Tibial artery (tissue), 4 donors: ENCODE measurements at regions not wholly inside any gene's neighbourhood (a gene's known extent, or its start where the extent isn't known, plus 50 kb on each side); places are given as distances from the start of the nearest gene placed in this dataset.

Experiments used
- DNase-seq, 2 donors: peaks; one replicate each; pipeline ENCODE4 v3.0.0-alpha.2; 2019
- H3K27ac ChIP-seq, 2 donors: fragments of 200-600 bp; sonication (generic) in 1 of 2; 1 replicate in 1 of 2; 2 replicates in 1 of 2; pipeline ENCODE4 v1.5.1; 2018 to 2019; ENCODE audit warnings: mild to moderate bottlenecking in 1 of 2
- H3K27me3 ChIP-seq, 2 donors: fragments of 200-600 bp; sonication (generic) in 1 of 2; one replicate each; pipeline versions ENCODE4 v1.5.1 to v1.6.0; 2016 to 2019
- H3K36me3 ChIP-seq, 3 donors: fragments of 200-600 bp; sonication (generic) in 2 of 3; one replicate each; pipeline ENCODE4 v1.5.1; 2016 to 2019; ENCODE audit warnings: mild to moderate bottlenecking in 2 of 3
- H3K4me1 ChIP-seq, 4 donors: fragments of 200-600 bp; sonication (generic) in 2 of 4; 1 replicate in 3 of 4; 2 replicates in 1 of 4; pipeline ENCODE4 v1.5.1; 2016 to 2019
- H3K4me3 ChIP-seq, 2 donors: fragments of 200-600 bp; sonication (generic) in 1 of 2; 1 replicate in 1 of 2; 2 replicates in 1 of 2; pipeline ENCODE4 v1.5.1; 2018 to 2019; ENCODE audit warnings: mild to moderate bottlenecking in 2 of 2
- H3K9me3 ChIP-seq, 3 donors: fragments of 200-600 bp; sonication (generic) in 1 of 3; one replicate each; pipeline ENCODE4 v1.5.1; 2016 to 2019
- intact Hi-C: fragments of 100-400 bp; cut with DNase I; formaldehyde crosslinking; loops from one replicate; pipeline ENCODE4 v1.15.0; 2023; ENCODE audit warnings: low total_unique reads
- TF ChIP-seq, protein P1 (sequence below), 2 experiments: fragments of 200-600 bp in 1 of 2; fragments of 450-650 bp in 1 of 2; IDR thresholded peaks; one replicate each; pipeline ENCODE4 v1.5.1; 2017 to 2019; ENCODE audit warnings: antibody characterized with exemption in 2 of 2, mild to moderate bottlenecking in 1 of 2, moderate library complexity in 1 of 2

DNA sequence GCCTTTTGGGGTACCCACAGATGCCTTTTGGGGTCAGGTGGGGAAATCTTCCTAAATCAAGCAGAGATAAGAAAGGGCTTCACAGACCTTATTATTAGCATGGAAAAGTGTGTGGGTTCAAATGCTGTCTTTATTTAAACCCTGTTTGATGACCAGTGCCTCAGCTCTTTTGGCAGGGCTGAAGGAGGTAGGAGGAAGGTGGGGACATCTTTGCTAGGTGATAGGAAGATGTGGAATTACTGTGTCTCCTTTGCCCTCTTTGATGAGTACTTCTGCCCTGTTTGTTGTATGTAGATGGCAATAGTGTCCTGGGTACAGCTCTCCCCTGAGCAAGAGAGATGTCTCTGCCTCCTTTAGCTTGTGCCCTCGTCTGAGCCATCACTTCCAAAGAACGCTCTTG lies 333.3 kb upstream of the ROPN1 start:
- intact Hi-C loops = no loop called here

DNA sequence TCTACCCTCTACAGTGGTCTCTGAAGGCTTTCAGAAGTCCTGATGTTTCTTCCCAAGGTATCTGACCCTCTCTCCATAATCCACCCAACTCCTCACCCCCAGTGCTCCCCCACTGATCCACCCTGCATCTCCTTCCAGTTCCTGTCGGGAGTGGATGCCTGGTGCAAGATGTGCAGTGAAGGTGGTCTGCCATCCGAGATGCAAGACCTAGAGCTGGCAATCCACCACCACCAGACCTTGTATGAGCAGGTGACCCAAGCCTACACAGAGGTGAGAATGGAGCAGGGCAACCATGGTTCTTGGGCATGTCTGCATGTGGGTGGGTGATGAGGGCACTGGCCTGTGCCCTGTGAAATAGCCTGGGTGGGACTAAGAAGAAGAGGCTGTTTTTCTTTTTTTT lies 337.8 kb upstream of the ROPN1 start:
- no peak overlapping the region for H3K27ac ChIP-seq
- peaks cover 0 to 17% (median 3%) of the 10 kb centered on the region in 4 donors for H3K4me1 ChIP-seq
- no peaks in the 10 kb centered on the region for H3K27me3 ChIP-seq
- no peak for DNase-seq
- no peaks in the 10 kb centered on the region for H3K9me3 ChIP-seq
- intact Hi-C loops = no loop called here
- peaks cover 27 to 58% (median 37%) of the 10 kb centered on the region in 3 donors for H3K36me3 ChIP-seq
- H3K4me3 ChIP-seq = no peak overlapping the region
- TF ChIP-seq, protein P1, sequence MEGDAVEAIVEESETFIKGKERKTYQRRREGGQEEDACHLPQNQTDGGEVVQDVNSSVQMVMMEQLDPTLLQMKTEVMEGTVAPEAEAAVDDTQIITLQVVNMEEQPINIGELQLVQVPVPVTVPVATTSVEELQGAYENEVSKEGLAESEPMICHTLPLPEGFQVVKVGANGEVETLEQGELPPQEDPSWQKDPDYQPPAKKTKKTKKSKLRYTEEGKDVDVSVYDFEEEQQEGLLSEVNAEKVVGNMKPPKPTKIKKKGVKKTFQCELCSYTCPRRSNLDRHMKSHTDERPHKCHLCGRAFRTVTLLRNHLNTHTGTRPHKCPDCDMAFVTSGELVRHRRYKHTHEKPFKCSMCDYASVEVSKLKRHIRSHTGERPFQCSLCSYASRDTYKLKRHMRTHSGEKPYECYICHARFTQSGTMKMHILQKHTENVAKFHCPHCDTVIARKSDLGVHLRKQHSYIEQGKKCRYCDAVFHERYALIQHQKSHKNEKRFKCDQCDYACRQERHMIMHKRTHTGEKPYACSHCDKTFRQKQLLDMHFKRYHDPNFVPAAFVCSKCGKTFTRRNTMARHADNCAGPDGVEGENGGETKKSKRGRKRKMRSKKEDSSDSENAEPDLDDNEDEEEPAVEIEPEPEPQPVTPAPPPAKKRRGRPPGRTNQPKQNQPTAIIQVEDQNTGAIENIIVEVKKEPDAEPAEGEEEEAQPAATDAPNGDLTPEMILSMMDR (IDR thresholded peaks at IDR 0.05) = no peak

More for the DNA sequence above, 333.3 kb upstream of the ROPN1 start:
- Histone ChIP-seq H3K9me3 (no peaks in the 10 kb centered on the region), H3K36me3 (peaks cover 0 to 14% (median 8%) of the 10 kb centered on the region in 3 donors), H3K4me1 (peaks cover 0 to 48% (median 8%) of the 10 kb centered on the region in 4 donors), H3K27me3 (no peaks in the 10 kb centered on the region), H3K4me3 (no peak overlapping the region), H3K27ac (no peak overlapping the region)
- no peak for DNase-seq
- TF ChIP-seq, protein P1 (IDR thresholded peaks at IDR 0.05) = no peak

DNA sequence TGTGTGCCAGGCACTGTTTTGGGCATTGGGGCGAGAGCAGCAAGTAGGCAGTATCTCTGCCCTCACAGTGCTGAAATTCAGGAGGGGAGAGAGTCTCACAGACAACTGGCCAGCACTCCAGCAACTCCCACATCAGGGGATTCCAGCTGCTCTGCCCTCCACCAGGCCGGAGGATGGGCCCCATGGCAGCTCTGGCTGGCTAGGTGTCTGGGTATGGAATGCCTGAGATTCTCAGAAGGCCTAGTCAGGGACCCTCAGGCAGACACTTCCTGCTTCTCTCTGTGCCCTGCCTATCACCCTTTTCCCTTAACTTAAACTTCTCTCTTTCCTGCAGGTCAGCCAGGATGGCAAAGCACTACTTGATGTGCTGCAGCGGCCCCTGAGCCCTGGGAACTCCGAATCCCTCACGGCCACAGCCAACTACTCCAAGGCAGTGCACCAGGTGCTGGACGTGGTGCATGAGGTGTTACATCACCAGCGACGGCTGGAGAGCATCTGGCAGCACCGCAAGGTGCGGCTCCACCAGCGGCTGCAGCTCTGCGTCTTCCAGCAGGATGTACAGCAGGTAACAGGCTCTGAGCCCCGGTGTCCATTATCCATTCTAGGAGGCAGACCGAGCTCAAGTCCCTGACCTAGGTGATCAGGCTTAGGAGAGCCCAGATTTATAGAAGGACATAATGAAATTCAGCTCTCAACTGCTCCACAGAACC lies 342.2 kb upstream of the ROPN1 start:
- no peak for DNase-seq
- TF ChIP-seq, protein P1 (IDR thresholded peaks at IDR 0.05) = no peak
- no peak overlapping the region for H3K27ac ChIP-seq
- no peak overlapping the region for H3K4me3 ChIP-seq
- H3K9me3 ChIP-seq = no peaks in the 10 kb centered on the region
- H3K27me3 ChIP-seq = no peaks in the 10 kb centered on the region
- intact Hi-C loops = no loop called here
- peaks cover 40 to 64% (median 42%) of the 10 kb centered on the region in 3 donors for H3K36me3 ChIP-seq
- peaks cover 0 to 2% (median 0%) of the 10 kb centered on the region in 4 donors for H3K4me1 ChIP-seq

DNA sequence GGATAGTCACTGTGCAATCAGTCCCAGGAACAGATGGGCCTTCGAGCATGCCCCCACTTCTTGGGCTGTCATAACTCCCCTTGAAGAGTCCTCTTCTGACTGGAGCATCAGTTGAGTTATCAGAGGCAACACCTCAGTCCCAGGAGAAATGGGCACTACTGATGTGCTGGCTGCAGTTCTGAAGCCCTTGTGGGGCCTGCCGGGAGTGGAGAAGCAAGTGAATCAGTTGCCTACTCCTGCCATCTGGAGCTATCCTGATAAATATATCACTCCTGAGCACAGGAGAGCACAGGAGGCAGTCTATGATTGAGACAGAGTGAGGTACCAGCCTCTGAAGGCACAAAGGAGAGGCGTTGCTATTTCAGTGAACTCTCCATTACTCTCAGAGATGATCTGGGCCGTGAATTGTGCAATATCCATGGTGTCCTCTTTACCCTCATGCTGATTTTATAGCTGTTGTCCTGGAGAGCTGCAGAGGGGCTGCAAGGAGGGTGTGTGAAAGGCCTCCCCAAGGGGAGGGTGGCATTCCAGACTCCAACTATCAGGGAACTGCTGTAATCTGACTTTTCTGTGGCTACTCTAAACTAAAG lies 344.2 kb upstream of the ROPN1 start:
- TF ChIP-seq, protein P1 (IDR thresholded peaks at IDR 0.05) = no peak
- Histone ChIP-seq H3K4me3 (no peak overlapping the region), H3K27ac (no peak overlapping the region), H3K9me3 (no peaks in the 10 kb centered on the region), H3K36me3 (peaks cover 29 to 57% (median 34%) of the 10 kb centered on the region in 3 donors), H3K4me1 (no peaks in the 10 kb centered on the region), H3K27me3 (no peaks in the 10 kb centered on the region)
- intact Hi-C loops = no loop called here
- no peak for DNase-seq

DNA sequence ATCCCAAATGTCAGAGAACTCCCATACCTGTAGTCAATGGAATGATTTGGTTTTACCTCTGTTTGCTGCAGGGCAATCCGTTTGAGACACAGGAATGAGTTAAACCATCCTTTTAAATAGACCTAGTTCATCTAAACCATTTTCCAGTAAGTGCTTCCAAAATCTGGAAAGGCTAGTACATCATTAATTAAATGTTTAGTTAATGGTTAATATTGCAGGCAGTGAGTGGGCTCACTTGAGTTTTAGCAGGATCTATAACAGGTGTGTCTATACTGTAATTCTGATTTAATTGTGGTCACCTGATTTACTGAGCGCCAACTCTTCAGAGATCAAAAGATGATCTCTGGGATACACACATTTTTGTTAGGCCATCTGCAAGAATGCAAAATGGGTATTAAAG lies 353.9 kb upstream of the ROPN1 start:
- H3K4me3 ChIP-seq = no peak overlapping the region
- H3K27me3 ChIP-seq = no peaks in the 10 kb centered on the region
- TF ChIP-seq, protein P1 (IDR thresholded peaks at IDR 0.05) = no peak
- peaks cover 6 to 32% (median 9%) of the 10 kb centered on the region in 3 donors for H3K36me3 ChIP-seq
- H3K9me3 ChIP-seq = no peaks in the 10 kb centered on the region
- H3K27ac ChIP-seq = no peak overlapping the region
- intact Hi-C loops = loop anchor here (5.0 kb wide), 1 partner anchor 121 kb away; no protein-coding TSS in a partner anchor
- peaks cover 0 to 5% (median 0%) of the 10 kb centered on the region in 4 donors for H3K4me1 ChIP-seq
- DNase-seq = no peak
